CD4-positive, alpha-beta T cell treated with Interleukin-4 for 1 hour (primary cell): ENCODE measurements at regions not wholly inside any gene's neighbourhood (a gene's known extent, or its start where the extent isn't known, plus 50 kb on each side); places are given as distances from the start of the nearest gene placed in this dataset.
"Not testable (repeated sequence)": the region's sequence is repeated elsewhere in the genome, so short reads cannot be mapped to it uniquely, and the experiment has no call there.

Source experiments
- DNase-seq, 2 donors: peaks; one replicate each; pipeline ENCODE4 v3.0.0-alpha.2; 2020 to 2022

DNA sequence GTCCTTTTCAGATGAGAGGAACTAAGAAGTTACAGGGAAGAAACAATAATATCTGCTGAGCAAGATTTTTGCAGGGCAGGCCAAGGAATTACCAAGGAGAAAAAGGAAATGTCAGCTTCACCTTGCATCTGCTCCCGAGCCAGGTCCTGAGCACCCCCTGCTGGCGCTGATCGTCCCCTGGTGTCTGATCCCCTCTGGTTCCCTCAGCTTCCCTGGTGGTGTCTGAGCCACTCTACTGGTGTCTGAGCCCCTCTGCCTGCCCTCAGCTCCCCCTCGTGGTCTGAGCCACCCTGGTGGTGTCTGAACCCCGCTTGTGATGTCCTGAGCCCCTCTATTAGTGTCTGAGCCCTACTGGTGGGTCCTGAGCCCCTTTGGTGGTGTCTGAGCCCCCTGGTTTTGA, 485.7 kb downstream of the GOLGA6L6 start:
- not testable (repeated sequence) for DNase-seq

- not testable (repeated sequence) for DNase-seq
Observed at GRCh38 chr15:20048189-20048588, 493.4 kb downstream of the GOLGA6L6 start.

- DNase-seq, result not testable (repeated sequence)
Observed at GRCh38 chr15:20045165-20045564, 496.4 kb downstream of the GOLGA6L6 start.

DNA sequence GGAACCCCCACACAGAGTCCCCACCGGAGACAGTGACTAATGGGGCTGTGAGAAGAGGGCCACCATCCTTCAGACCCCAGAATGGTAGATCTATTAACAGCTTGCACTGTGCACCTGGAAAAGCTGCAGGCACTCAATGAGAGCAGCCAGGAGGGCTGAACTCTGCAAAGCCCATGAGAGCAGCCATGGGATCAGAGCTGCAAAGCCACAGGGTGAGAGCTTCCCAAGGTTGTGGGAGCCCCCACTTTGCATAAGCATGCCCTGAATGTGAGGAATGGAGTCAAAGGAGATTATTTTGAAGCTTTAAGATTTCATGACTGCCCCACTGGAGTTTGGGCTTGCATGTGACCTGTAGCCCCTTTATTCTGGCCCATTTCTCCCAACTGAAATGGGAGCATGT, 500.9 kb downstream of the GOLGA6L6 start:
- DNase-seq, result not testable (repeated sequence)

DNA sequence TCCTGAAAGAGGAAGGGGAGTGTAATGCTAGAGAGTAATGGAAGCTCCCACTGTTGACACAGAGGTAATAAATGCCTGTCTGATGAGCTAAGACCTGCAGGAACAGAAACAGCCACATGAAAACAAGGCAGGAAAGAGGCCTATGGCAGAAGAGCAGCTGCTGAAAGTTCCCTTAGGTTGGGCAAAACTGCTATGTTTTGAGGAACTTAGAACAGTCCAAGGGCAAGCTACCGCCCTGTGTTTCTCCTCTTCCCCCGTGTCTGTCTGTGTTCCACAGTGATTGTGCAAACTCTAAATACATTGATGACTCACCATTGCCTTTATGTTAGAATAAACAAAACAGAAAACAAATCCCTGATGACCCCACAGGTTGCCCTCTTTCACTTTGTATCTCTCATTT, 516.6 kb downstream of the GOLGA6L6 start:
- not testable (repeated sequence) for DNase-seq

GRCh38 chr15:20022349-20022748, 519.3 kb downstream of the GOLGA6L6 start:
- not testable (repeated sequence) for DNase-seq

DNA sequence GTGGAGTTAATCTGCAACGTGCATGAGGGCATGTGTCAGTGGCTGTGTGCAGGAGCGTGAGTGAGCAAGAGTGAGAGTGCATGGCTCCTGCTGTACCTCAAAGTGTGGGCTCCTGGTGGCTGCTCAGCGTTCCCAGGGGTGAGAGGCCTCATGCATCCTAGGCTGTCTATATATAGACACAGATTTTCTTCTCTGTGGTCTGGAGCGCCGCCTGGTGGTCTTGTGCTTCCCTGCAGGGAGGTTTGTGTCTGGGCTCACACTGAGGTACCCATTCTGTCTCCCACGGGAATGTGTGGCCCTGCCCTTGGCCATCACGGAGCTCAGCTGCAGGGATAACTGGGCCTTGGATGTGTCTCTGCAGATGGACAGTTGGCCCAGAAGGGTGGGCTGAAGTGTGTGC, 520.2 kb downstream of the GOLGA6L6 start:
- DNase-seq, result not testable (repeated sequence)

- not testable (repeated sequence) for DNase-seq
Observed at GRCh38 chr15:20020588-20020987, 521.0 kb downstream of the GOLGA6L6 start.

DNA sequence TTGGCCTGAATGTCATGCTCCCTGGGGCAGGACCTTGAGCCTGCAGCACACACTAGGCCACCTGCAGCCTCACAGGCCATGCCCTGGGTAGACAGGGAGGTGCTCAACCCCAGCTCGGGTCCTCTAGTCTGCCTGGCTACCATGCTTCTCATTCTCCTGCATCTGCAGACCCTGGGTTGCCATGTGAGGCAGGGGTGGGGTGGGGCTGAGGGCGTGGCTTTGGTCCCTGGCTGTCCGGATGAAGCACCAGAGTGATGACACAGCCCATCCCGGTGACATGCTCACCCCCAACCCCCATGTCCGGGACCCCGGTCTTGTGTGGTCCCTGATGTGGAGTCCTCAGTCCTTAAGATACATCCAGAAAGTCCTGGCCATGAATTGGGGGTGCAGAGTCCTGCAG, 521.8 kb downstream of the GOLGA6L6 start:
- DNase-seq, result not testable (repeated sequence)

GRCh38 chr15:20017581-20017980, 524.0 kb downstream of the GOLGA6L6 start:
- not testable (repeated sequence) for DNase-seq

DNA sequence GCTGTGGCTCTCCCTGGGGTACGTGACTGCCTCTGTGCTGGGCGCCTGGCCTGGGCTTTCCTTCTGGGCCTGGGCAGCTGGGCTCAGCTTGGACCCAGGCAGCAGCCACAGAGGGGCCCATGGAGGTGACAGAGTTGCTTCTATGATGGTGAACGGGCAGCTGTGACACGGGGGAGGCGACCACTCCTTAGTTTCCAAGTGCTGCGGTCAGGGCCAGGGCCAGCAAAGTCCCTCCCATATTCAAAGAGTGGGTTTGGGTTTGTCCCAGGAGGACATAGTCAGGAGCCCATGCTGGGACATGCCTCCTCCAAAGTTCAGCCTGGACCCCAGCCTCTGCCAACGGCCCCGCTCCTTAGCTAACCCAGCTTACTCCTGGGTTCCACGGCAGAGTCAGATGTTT, 524.7 kb downstream of the GOLGA6L6 start:
- DNase-seq, result not testable (repeated sequence)

GRCh38 chr15:20012837-20013236, 528.8 kb downstream of the GOLGA6L6 start:
- not testable (repeated sequence) for DNase-seq

DNA sequence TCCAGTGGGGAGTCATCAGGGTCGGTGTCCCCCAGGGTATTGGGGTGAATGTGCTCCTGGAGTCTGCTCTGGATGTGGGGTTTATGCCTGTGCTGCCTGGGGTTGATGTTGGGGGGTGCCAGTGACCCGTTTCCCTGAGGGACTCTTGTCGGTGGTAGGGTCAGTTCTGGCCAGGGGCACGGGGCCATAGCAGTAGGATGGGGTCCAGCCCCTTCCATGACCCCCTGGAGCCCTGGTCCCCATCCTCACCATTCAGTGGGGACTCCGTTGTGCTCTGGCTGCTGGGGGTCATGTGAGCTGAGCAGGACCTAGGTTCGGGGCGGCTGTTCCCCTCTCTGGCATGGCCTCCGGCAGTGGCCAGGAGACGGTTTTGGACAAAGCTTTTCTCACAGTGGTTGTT, 530.8 kb downstream of the GOLGA6L6 start:
- DNase-seq, result not testable (repeated sequence)

GRCh38 chr15:20009619-20010018, 532.0 kb downstream of the GOLGA6L6 start:
- DNase-seq, result not testable (repeated sequence)

DNA sequence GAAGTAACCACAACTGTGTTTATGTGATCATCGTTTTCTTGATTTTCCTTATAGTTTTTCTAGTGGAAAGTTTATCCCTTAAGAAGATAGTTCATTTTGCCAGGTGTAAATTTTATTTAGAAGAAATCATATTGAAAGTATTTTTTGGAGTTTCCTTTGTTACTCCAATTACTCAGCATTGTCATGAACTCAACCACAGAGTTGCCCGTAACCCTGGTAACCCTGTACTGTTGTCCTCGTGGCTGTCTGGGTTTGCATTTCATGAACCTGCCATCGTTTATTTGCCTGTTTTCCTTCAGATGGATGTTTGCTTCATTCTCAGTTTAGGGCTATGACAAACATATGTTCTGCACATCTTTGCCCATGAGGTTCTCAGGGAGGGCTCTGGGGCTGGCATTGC, 534.3 kb downstream of the GOLGA6L6 start:
- DNase-seq, result not testable (repeated sequence)

DNA sequence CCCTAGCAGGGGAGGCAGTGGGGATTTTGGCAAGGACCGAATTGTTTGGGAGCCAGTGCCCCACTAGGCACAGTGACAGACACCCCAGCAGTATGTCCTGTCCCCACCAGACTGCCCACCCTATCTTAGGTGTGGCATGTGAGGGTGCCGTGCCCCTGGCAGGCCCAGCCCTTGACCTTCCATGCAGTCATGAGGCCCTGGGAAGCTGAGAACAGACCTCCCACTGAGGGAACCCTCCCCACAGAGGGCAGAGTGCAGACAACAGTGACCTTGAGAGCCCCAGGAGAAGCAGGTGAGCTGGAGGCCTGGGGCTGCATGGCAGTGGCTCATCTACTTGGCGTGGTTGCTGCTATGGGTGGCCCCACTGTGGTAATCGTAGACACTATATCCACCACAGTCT, 538.1 kb downstream of the GOLGA6L6 start:
- DNase-seq, result not testable (repeated sequence)

- DNase-seq, result not testable (repeated sequence)
Observed at GRCh38 chr15:20002560-20002959, 539.0 kb downstream of the GOLGA6L6 start.

GRCh38 chr15:19996574-19997194, 544.9 kb downstream of the GOLGA6L6 start:
- not testable (repeated sequence) for DNase-seq

- not testable (repeated sequence) for DNase-seq
Observed at GRCh38 chr15:19995296-19995695, 546.3 kb downstream of the GOLGA6L6 start.

- DNase-seq, result no peak
Observed at GRCh38 chr15:19992428-19992827, 549.2 kb downstream of the GOLGA6L6 start.

DNA sequence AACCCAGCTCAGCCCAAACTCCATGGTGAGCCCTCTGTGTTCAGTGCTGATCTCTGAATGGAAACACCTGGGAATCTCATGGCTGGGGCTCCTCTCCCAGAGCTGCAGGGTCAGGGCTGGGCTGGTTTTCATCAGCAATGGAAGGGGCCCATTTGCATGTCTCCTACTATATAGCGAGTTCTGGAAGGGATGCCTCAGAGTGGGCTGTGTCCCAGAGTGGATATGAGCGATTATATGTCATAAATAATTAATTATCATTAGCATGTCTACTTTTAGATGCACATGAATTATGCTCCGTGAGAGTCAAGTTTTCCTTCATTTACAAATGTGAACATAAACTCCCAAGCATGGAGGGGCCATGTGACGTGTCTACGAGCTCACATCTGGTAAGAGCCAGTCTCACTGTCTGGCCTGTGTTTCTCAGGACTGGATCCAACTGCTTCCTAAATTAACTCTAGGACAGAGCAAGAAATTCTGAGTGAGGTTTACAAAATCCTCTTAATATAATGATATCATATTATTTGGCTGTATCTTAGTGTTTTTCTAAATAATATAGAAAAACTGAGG, 553.4 kb downstream of the GOLGA6L6 start:
- DNase-seq, result no peak

- no peak for DNase-seq
Observed at GRCh38 chr15:19987389-19988048, 554.1 kb downstream of the GOLGA6L6 start.

DNA sequence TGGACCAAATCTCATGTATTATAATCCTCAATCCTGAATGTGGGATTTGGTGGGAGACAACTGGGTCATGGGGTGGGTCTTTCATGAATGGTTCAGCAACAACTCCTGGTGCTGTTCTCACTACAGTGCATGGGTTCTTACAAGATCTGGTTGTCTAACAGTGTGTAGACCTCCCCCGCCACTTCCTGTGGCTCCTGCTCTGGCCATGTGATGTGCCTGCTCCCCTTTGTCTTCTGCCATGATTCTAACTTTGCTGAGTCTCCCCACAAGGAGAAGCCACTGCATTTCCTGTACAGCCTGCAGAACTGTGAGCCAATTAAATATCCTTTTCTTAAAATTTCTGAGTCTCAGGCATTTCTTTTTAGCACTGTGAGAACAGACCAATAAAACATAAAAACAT, 557.5 kb downstream of the GOLGA6L6 start:
- no peak for DNase-seq

DNA sequence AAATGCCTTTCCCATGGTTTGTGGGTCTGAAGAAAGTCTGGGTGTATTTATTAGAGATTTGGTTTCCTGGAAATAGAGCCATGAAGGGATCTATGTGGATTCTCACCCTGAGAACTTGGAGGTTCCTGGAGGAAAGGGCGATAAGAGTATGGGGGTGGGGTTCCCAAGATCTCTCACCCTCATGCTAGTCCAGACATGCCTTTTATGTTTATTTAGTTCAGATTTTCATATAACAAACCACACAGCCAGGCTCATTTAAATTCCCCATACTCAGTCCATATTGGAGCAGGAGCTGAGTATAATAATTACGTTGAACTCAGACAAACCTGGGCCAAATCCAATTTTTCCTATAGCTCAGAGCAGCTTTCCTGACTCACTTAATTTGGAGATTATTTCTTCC, 566.6 kb downstream of the GOLGA6L6 start:
- no peak for DNase-seq
